ENCODE measurements at regions not wholly inside any gene's neighbourhood (a gene's known extent, or its start where the extent isn't known, plus 50 kb on each side); places are given as distances from the start of the nearest gene placed in this dataset.

DNA sequence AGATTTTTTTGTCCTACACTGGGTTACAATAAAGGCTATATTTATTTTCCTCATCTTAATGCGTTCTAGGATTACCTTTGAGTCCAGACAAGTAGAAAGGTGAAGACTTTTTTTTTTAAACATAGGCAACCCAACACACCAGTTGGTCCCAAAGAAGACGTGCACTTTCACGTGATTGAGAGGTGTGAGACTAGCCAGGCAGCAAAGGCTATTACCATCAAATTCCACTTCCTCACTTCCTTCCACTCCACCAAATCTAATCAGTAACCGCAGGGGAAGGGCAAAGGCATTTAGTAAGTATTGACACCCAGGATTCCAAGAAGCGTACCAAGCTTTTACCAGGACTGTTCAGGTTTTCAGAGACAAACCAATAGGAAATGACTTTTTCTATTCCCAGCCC is 109.3 kb downstream of the APIP start:
- no peaks in the 10 kb centered on the region for H3K36me3 ChIP-seq (ENCODE audit: control insufficient read depth in 2 of 2, insufficient read depth in 2 of 2, low read length in 1 of 2)
- SMC1A ChIA-PET (ENCODE audit: uncharacterized antibody, unreplicated experiment): no interaction called here
- no peak overlapping the region for H3K27ac ChIP-seq (ENCODE audit: control insufficient read depth, insufficient read depth)
- FAIRE-seq (no peak), ATAC-seq (no peak), DNase-seq (ENCODE audit: low read depth, low spot score) (no peak)
- H3K9me3 ChIP-seq (replicated peaks; ENCODE audit: control insufficient read depth, insufficient read depth, low read length): no peaks in the 10 kb centered on the region
- no peaks in the 10 kb centered on the region for H3K4me1 ChIP-seq (ENCODE audit: control insufficient read depth, insufficient read depth, low read length)
- H3K79me2 ChIP-seq (ENCODE audit: control insufficient read depth, insufficient read depth, low read length): no peaks in the 10 kb centered on the region
- H3K4me3 ChIP-seq: no peak overlapping the region
- TF ChIP-seq ZNF24 (IDR thresholded peaks at IDR 0.05) (no peak), ZNF622 (IDR thresholded peaks at IDR 0.05) (no peak), GATAD2B (conservative IDR thresholded peaks at IDR 0.05; ENCODE audit: low read depth) (no peak), MYC (IDR thresholded peaks at IDR 0.05; ENCODE audit: insufficient read depth, insufficient read length, insufficient replicate concordance, low read length, severe bottlenecking) (no peak), NKRF (conservative IDR thresholded peaks at IDR 0.05) (no peak), LARP7 (IDR thresholded peaks at IDR 0.05) (no peak), BRCA1 (IDR thresholded peaks at IDR 0.05; ENCODE audit: low read depth, low read length) (no peak), TCF3 (IDR thresholded peaks at IDR 0.05; ENCODE audit: borderline replicate concordance, insufficient read depth, low read depth, low read length) (no peak), SRF (IDR thresholded peaks at IDR 0.05; ENCODE audit: low read depth in 2 of 2, low read length in 2 of 2) (no peak), HDAC2 (IDR thresholded peaks at IDR 0.05) (no peak), PAX5 (IDR thresholded peaks at IDR 0.05; ENCODE audit: borderline replicate concordance, low read depth, low read length) (no peak)
- TF ChIP-seq, protein P1, sequence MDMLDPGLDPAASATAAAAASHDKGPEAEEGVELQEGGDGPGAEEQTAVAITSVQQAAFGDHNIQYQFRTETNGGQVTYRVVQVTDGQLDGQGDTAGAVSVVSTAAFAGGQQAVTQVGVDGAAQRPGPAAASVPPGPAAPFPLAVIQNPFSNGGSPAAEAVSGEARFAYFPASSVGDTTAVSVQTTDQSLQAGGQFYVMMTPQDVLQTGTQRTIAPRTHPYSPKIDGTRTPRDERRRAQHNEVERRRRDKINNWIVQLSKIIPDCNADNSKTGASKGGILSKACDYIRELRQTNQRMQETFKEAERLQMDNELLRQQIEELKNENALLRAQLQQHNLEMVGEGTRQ (IDR thresholded peaks at IDR 0.05; ENCODE audit: borderline replicate concordance, low read depth, low read length): no peak
- H3K27me3 ChIP-seq (replicated peaks in 1 of 2; ENCODE audit: control insufficient read depth in 2 of 2, insufficient read depth in 2 of 2, low read length in 1 of 2): peaks cover 0 to 5% of the 10 kb centered on the region in 2 experiments; a peak in 1 of 4 replicates
- RAD21 ChIA-PET (ENCODE audit: unreplicated experiment): no interaction called here
- no peaks in the 10 kb centered on the region for H4K20me1 ChIP-seq (ENCODE audit: control insufficient read depth, insufficient read depth)
- in situ Hi-C loops (cut with MboI) (no loop called here), intact Hi-C loops (cut with micrococcal nuclease; ENCODE audit: unreplicated experiment) (no loop called here)
- WGBS (ENCODE audit: insufficient coverage, insufficient replicate concordance, low lambda C conversion rate, missing lambda C conversion rate): 25% methylated on average over 5 of the region's 5 CpGs
- no peak overlapping the region for H3K9ac ChIP-seq (ENCODE audit: control insufficient read depth, insufficient read depth, low read length)
- CTCF ChIA-PET: interaction anchor here (0.6 kb wide), 1 partner anchor 156 kb away, joined by 3 read pairs; no protein-coding TSS in a partner anchor
- no TSS peak for BruUV-seq (replicated peaks)
- no peak overlapping the region for H2AFZ ChIP-seq (ENCODE audit: control insufficient read depth, low read depth, low read length)
- no peak overlapping the region for H3K4me2 ChIP-seq (ENCODE audit: control insufficient read depth, insufficient read depth)
- POLR2A ChIA-PET: no interaction called here

Data from GM12878 (cell line).